Neural crest cell (in vitro differentiated cells): ENCODE measurements at regions not wholly inside any gene's neighbourhood (a gene's known extent, or its start where the extent isn't known, plus 50 kb on each side); places are given as distances from the start of the nearest gene placed in this dataset.

Source experiments
- DNase-seq: peaks from one replicate; pipeline ENCODE4 v3.0.0; 2021; ENCODE audit warnings: low read depth, mixed read lengths, low spot score
- H3K27ac Mint-ChIP-seq: one replicate; pipeline ENCODE4 v1.8.0; 2021; ENCODE audit warnings: mild to moderate bottlenecking, mixed read lengths; ENCODE audit not compliant: unreplicated experiment
- H3K27me3 Mint-ChIP-seq: 2 replicates; pipeline ENCODE4 v1.8.0; 2021; ENCODE audit warnings: low read depth, mild to moderate bottlenecking, mixed read lengths
- H3K36me3 Mint-ChIP-seq: 2 replicates; pipeline ENCODE4 v1.8.0; 2021; ENCODE audit warnings: low read depth, mild to moderate bottlenecking, mixed read lengths
- H3K4me1 Mint-ChIP-seq: 2 replicates; pipeline ENCODE4 v1.8.0; 2021; ENCODE audit warnings: mixed read lengths
- H3K4me3 Mint-ChIP-seq: one replicate; pipeline ENCODE4 v1.8.0; 2021; ENCODE audit warnings: mild to moderate bottlenecking, mixed read lengths
- H3K9me3 Mint-ChIP-seq: 2 replicates; pipeline ENCODE4 v1.8.0; 2021; ENCODE audit warnings: mixed read lengths
- TF ChIP-seq, protein P1 (sequence below): fragments of 200-600 bp; sonication (generic); conservative IDR thresholded peaks from 2 replicates; pipeline ENCODE4 v1.5.0; 2021; ENCODE audit warnings: antibody characterized with exemption, mild to moderate bottlenecking

DNA sequence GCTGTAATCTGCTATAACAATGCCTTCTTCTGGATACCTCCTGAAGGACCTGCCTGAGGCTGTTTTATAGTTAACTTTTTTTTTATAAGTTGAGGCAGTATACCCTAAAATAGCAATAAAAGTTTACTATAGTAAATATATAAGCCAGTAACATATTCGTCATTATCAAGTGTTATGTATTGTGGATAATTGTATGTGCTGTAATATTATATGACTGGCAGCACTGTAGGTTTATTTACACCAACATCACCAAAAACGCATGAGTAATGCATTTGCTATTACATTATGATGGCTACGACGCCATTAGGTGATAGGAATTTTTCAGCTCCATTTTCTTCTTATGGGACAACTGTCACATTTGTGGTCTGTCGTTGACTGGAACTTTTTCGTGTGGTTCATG, 237.2 kb upstream of the PITX2 start:
- Mint-ChIP-seq H3K4me1 (no peaks in the 10 kb centered on the region), H3K4me3 (no peak overlapping the region), H3K27ac (no peak overlapping the region), H3K9me3 (no peaks in the 10 kb centered on the region), H3K27me3 (no peaks in the 10 kb centered on the region), H3K36me3 (no peaks in the 10 kb centered on the region)
- TF ChIP-seq, protein P1, sequence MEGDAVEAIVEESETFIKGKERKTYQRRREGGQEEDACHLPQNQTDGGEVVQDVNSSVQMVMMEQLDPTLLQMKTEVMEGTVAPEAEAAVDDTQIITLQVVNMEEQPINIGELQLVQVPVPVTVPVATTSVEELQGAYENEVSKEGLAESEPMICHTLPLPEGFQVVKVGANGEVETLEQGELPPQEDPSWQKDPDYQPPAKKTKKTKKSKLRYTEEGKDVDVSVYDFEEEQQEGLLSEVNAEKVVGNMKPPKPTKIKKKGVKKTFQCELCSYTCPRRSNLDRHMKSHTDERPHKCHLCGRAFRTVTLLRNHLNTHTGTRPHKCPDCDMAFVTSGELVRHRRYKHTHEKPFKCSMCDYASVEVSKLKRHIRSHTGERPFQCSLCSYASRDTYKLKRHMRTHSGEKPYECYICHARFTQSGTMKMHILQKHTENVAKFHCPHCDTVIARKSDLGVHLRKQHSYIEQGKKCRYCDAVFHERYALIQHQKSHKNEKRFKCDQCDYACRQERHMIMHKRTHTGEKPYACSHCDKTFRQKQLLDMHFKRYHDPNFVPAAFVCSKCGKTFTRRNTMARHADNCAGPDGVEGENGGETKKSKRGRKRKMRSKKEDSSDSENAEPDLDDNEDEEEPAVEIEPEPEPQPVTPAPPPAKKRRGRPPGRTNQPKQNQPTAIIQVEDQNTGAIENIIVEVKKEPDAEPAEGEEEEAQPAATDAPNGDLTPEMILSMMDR, result no peak
- DNase-seq, result no peak

DNA sequence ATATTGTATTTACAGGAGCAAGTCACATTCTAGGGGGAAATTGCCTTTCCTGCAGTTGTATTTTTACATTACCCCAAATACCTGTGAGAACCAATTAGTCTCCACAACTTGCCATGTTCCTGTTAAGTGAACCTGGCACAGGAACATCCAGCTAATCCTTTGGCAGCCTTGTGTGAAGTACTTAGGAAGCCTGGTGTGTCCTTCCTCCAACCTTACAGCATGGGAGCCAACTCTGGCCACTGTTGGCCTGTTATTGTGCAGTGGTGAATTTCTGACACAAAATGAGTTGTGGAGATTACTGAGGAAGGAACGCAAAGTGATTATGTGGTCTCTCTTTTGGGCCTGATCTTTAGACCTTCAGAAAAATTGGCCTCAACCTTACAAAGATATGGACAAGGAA, 238.0 kb upstream of the PITX2 start:
- TF ChIP-seq, protein P1, result no peak
- H3K9me3 Mint-ChIP-seq, result no peaks in the 10 kb centered on the region
- no peak for DNase-seq
- H3K27ac Mint-ChIP-seq, result no peak overlapping the region
- no peaks in the 10 kb centered on the region for H3K27me3 Mint-ChIP-seq
- no peaks in the 10 kb centered on the region for H3K36me3 Mint-ChIP-seq
- no peaks in the 10 kb centered on the region for H3K4me1 Mint-ChIP-seq
- H3K4me3 Mint-ChIP-seq, result no peak overlapping the region

DNA sequence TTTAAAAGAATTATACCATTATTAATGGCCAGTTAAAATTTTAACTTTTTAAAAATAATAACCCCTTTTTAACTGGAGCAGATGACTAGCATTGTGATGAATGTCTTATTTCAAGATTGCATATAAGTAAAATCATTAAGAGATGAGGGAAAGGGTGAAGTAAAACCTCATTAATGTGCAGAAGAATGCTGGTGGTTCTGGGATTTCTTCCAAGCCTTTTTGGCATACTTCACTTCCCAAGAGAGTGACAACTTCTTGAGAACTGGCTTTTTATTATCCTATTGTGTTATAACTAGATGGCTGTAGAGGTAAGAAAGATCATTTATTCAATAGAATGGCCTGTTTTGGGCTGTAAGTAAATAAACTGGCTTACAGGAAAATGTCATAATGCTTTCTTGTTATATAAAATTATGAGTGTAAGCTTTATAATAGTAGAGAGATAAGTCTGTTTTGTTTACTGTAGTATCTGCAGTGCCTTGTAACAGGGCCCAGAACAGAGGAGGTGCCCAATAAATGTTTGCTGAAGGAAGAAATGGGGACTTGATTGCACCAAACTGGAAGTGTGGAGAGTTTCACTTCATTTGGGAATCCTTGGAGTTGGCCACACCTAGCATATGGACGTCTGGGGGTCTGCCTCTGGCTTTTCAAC, 242.9 kb upstream of the PITX2 start:
- Mint-ChIP-seq H3K27ac (no peak overlapping the region), H3K4me1 (no peaks in the 10 kb centered on the region), H3K9me3 (peaks cover 2% of the 10 kb centered on the region), H3K4me3 (no peak overlapping the region), H3K36me3 (peaks cover 3% of the 10 kb centered on the region), H3K27me3 (no peaks in the 10 kb centered on the region)
- no peak for DNase-seq
- TF ChIP-seq, protein P1, result no peak

DNA sequence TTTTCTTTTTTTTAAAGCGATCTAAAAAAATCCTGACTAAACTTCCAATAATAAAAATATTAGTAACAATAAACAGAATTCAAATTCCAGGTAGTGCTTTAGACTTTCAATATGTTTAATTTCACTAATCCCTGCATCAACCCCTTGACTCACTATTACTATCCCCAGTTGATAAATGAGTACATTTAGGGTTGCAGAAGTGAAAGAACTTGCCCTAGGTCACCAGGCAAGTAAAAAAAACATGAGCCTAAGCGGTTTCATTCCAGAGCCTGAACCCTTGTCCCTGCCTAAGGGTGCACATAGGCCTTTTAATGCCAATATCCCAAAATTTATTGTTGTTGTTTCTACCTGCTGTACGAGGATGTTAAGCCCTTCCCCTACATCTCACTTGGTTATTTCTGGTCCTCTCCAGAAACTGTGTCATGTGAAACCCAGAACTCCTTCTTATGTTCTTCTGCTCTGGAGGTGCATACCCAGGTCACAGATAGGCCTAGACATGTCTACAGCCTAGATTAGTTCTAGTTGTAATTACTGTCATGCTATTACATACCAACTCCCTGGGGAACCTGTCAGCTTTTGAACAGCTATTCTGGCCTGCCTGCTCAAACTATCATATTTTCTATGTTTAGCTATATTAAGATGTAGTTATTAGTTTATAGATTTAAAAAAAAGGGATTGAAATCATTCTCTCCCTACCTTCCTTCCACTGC, 244.5 kb upstream of the PITX2 start:
- Mint-ChIP-seq H3K27me3 (no peaks in the 10 kb centered on the region), H3K4me3 (no peak overlapping the region), H3K4me1 (no peaks in the 10 kb centered on the region), H3K9me3 (peaks cover 2% of the 10 kb centered on the region), H3K27ac (no peak overlapping the region), H3K36me3 (peaks cover 3% of the 10 kb centered on the region)
- no peak for DNase-seq
- TF ChIP-seq, protein P1, result no peak

DNA sequence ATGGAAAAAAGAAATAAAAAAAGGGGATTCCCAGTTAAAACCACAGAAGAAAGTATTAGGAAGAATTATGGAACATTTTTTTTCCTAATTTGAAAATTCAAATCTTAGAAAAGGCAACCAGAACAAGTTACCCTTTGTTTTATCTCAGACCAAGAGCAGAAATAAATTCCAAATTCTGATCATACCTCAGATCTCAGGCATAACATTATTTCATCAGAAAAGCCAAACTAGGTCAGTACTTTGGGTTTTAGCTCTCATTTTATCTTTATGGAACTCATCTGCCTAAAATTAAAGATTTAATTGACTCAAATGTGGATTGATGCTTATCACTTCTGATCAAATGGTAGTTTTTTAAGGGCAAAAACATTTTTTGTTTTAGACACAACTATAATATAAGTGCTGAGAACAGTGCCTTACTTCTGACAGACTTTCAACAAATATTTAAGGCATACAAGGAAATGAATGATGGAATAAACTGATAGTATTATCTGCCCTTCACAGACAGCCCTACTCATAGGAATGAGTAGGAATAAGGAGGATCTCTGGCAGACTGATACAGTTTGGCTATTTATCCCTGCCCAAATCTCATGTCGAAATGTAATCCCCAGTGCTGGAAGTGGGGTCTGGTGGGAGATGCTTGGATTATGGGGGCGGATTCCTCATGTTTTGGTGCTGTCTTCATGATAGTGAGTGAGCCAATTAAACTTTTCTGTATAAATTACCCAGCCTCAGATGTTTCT, 245.3 kb upstream of the PITX2 start:
- no peaks in the 10 kb centered on the region for H3K4me1 Mint-ChIP-seq
- TF ChIP-seq, protein P1, result no peak
- DNase-seq, result no peak
- peaks cover 2% of the 10 kb centered on the region for H3K9me3 Mint-ChIP-seq
- H3K27ac Mint-ChIP-seq, result no peak overlapping the region
- no peak overlapping the region for H3K4me3 Mint-ChIP-seq
- peaks cover 3% of the 10 kb centered on the region for H3K36me3 Mint-ChIP-seq
- no peaks in the 10 kb centered on the region for H3K27me3 Mint-ChIP-seq
